Naive B cell (primary cell): ENCODE measurements at regions not wholly inside any gene's neighbourhood (a gene's known extent, or its start where the extent isn't known, plus 50 kb on each side); places are given as distances from the start of the nearest gene placed in this dataset.
"Not testable (repeated sequence)": the region's sequence is repeated elsewhere in the genome, so short reads cannot be mapped to it uniquely, and the experiment has no call there.

Experiments
- ATAC-seq, 2 donors: fragments of 150-1000 bp; cut with Tn5 transposase; 2 replicates each; pipeline ENCODE4 v1.10.0; 2021; ENCODE audit warnings: low read depth in 2 of 2, mild to moderate bottlenecking in 2 of 2, moderate library complexity in 2 of 2
- DNase-seq: peaks from one replicate; pipeline ENCODE4 v3.0.0; 2022
- H3K27ac Mint-ChIP-seq, 6 donors: one replicate each; pipeline ENCODE4 v1.8.0; 2020 to 2022; ENCODE audit warnings: mild to moderate bottlenecking in 6 of 6, mixed read lengths in 6 of 6, moderate library complexity in 5 of 6, inconsistent platforms in 2 of 6
- H3K27me3 Mint-ChIP-seq, 3 donors: one replicate each; pipeline ENCODE4 v1.8.0; 2021 to 2022; ENCODE audit warnings: mixed read lengths in 3 of 3, mild to moderate bottlenecking in 1 of 3
- H3K36me3 Mint-ChIP-seq, 2 donors: one replicate each; pipeline ENCODE4 v1.8.0; 2020 to 2022; ENCODE audit warnings: mixed read lengths in 2 of 2, inconsistent platforms in 1 of 2, mild to moderate bottlenecking in 1 of 2
- H3K4me1 Mint-ChIP-seq, 3 donors: one replicate each; pipeline ENCODE4 v1.8.0; 2020 to 2022; ENCODE audit warnings: mixed read lengths in 3 of 3, inconsistent platforms in 1 of 3, mild to moderate bottlenecking in 1 of 3, moderate library complexity in 1 of 3
- H3K4me3 Mint-ChIP-seq, 8 donors: one replicate each; pipeline ENCODE4 v1.8.0; 2020 to 2022; ENCODE audit warnings: mild to moderate bottlenecking in 8 of 8, mixed read lengths in 8 of 8, moderate library complexity in 8 of 8, inconsistent platforms in 2 of 8
- H3K9me3 Mint-ChIP-seq, 7 donors: one replicate each; pipeline ENCODE4 v1.8.0; 2020 to 2022; ENCODE audit warnings: mixed read lengths in 7 of 7, mild to moderate bottlenecking in 5 of 7, inconsistent platforms in 2 of 7, moderate library complexity in 1 of 7

DNA sequence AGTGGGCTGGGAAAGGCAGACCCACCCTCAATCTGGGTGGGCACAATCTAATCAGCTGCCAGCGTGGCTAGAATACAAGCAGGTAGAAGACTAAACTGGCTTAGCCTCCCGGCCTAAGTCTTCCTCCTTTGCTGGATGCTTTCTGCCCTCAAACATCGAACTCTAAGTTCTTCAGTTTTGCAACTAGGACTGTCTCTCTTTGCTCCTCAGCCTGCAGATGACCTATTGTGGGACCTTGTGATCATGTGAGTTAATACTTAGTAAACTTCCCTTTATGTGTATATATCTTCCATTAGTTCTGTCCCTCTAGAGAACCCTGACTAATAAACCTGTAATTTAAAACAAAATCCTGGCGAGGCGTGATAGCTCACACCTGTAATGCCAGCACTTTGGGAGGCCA lies 51.8 kb upstream of the SLC39A8 start:
- H3K27me3 Mint-ChIP-seq, DNase-seq, H3K36me3 Mint-ChIP-seq, ATAC-seq, H3K4me3 Mint-ChIP-seq, H3K27ac Mint-ChIP-seq, H3K9me3 Mint-ChIP-seq, H3K4me1 Mint-ChIP-seq: not testable (repeated sequence)

DNA sequence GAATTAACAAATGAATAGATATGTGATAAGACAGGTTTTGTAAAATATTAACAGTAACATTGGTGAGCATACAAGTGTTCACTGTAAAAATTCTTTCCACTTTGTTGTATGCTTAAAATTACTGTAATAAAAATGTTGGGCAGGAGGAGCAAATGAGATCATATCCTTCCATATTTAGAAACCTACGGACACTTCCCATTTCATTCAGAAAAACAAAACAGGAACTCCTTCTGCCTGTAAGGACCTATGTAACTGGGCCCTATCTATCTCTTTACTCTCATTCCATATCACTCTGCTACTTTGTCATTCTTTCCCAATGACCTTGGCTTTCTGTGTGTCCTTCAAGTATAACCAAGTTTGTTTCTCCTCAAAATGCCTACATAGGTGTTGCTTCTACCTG lies 53.7 kb upstream of the SLC39A8 start:
- Mint-ChIP-seq H3K27ac (no peak overlapping the region), H3K27me3 (no peaks in the 10 kb centered on the region), H3K9me3 (no peaks in the 10 kb centered on the region), H3K4me1 (no peaks in the 10 kb centered on the region), H3K4me3 (no peak overlapping the region), H3K36me3 (no peaks in the 10 kb centered on the region)
- ATAC-seq (no peak), DNase-seq (no peak)

DNA sequence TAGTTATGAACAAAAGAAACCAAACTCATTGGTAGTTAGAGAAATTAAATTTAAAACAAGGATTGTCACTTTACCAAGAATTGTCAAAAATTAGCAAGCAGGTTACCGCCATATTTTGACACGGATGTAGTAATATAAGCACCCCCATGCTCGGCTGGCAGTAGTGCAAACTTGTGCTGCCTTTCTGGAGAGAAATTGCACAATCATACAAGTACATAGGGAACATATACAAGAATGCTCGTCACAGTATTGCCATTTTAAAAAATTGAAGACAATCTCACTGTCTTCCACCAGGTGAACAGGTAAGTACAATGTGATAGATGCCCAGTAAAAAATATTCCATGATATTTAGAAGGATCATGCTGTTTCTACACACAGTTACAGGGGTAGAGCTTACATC lies 55.6 kb upstream of the SLC39A8 start:
- no peaks in the 10 kb centered on the region for H3K27me3 Mint-ChIP-seq
- no peaks in the 10 kb centered on the region for H3K9me3 Mint-ChIP-seq
- H3K4me1 Mint-ChIP-seq, result no peaks in the 10 kb centered on the region
- H3K27ac Mint-ChIP-seq, result peak overlapping the region in 1 of 6 donors; percentile 5
- H3K36me3 Mint-ChIP-seq, result no peaks in the 10 kb centered on the region
- ATAC-seq (no peak), DNase-seq (no peak)
- no peak overlapping the region for H3K4me3 Mint-ChIP-seq

DNA sequence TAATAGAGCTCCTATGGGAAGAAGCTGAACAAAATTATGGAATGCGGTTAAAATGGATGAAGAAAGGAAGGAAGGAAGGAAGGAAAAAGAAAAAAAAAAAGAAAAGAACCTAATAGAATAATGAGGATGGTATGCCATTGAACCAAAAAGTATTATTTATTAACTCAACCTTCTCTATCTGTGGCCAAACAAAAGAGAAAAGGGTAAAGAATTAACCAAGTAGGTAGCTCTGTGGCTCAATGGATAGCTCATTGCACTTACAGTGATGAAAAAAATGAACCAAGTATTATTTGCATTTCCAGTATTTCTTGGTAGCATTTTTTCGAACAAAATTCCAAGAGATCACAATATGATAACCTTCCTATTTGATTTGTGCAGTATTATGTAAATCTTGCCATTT lies 56.9 kb upstream of the SLC39A8 start:
- ATAC-seq (no peak), DNase-seq (no peak)
- H3K4me1 Mint-ChIP-seq, result no peaks in the 10 kb centered on the region
- H3K9me3 Mint-ChIP-seq, result no peaks in the 10 kb centered on the region
- H3K36me3 Mint-ChIP-seq, result no peaks in the 10 kb centered on the region
- H3K27me3 Mint-ChIP-seq, result no peaks in the 10 kb centered on the region
- H3K27ac Mint-ChIP-seq, result no peak overlapping the region
- H3K4me3 Mint-ChIP-seq, result no peak overlapping the region

DNA sequence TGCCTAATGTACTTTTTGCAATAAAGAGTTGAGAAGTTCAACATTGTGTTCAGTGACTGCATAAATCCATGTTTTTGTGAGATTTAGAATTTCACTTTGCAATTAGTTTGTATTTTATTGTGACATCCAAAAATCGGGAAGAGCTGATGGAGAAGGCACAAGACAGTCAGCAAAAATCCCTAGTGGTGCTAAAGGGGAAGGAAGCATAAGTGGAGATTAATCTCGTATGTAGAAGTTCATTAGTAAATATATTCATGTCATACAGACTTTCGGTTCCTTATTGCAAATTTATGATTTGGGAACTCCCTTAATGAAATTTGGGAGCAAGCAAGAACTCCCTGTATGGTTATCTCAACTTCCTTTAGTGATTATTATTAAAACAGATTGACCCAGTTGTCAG lies 57.8 kb upstream of the SLC39A8 start:
- Mint-ChIP-seq H3K4me1 (no peaks in the 10 kb centered on the region), H3K4me3 (no peak overlapping the region), H3K9me3 (no peaks in the 10 kb centered on the region), H3K27ac (no peak overlapping the region), H3K36me3 (no peaks in the 10 kb centered on the region), H3K27me3 (no peaks in the 10 kb centered on the region)
- DNase-seq, result no peak
- ATAC-seq, result peak; percentile 21 to 25

DNA sequence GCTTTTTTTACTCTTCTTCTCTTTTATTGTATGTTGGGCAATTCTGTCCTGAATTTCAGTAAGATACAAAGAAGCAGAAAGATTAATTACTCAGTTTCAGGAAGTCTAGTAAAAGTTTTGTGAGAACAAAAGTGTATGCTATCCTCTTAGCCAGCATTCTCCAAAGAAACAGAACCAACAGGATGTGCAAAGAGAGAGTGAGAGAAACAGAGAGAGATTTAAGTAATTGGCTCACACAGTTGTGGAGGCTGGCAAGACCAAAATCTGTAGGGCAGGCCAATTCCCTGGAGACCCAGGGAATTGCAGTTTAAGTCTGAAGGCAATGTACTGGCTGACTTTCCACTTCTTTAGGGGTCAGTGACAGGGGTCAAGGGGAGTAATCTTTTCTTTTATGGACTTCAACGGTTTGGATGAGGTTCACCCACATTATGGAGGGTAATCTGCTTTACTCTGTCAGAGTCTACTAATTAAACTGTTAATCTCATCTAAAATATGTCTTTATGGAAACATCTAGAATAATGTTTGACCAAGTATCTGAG lies 59.2 kb upstream of the SLC39A8 start:
- Mint-ChIP-seq H3K4me3 (no peak overlapping the region), H3K27me3 (no peaks in the 10 kb centered on the region), H3K9me3 (no peaks in the 10 kb centered on the region), H3K4me1 (no peaks in the 10 kb centered on the region), H3K36me3 (no peaks in the 10 kb centered on the region), H3K27ac (no peak overlapping the region)
- DNase-seq (no peak), ATAC-seq (no peak)

DNA sequence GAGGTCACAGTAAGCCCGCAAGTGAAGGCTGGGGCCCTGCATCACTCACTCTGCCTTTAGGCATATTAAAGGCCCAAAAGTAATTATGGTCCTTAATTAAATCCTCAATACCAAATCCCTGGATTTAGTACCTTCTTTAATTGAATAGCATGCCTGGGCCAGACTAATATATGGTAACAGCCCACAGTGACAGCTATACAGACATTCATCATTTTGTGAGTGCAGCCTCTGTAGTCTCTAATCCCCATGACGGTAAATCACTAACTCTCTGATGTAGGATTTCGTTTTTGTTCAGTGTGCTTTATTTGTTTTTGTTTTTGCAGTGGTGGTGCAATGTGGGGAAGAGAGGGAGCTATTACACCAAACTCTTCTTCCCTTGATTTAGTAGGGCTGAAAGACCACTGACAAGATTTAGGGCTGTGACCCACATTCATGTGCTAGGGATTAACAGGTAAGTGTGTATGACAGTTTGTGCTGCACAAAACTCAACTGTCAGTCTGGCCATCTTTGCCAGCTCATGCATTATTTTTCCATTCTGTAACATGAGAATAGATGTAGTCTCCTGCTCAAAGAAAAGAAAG lies 60.6 kb upstream of the SLC39A8 start:
- H3K4me3 Mint-ChIP-seq, result no peak overlapping the region
- no peak overlapping the region for H3K27ac Mint-ChIP-seq
- H3K36me3 Mint-ChIP-seq, result no peaks in the 10 kb centered on the region
- ATAC-seq (no peak), DNase-seq (no peak)
- no peaks in the 10 kb centered on the region for H3K27me3 Mint-ChIP-seq
- H3K4me1 Mint-ChIP-seq, result no peaks in the 10 kb centered on the region
- no peaks in the 10 kb centered on the region for H3K9me3 Mint-ChIP-seq

DNA sequence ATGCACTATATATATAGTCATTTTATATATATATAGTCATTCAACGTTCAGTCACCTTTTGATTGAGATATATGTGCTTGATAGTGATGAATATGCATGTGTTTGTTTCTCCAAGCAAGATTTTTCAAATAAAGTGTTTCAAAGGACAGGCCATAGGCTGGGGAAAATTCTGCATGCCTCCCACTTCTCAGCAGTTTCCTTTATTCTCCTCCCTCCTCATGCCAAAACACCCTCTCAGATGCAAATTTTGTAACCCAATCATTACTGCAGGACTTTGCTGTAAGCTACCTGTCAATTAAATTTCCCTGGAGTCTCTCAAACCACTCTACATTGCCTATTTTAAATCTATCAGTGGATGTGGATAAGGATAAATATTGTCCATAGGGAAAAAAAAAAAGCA lies 65.6 kb upstream of the SLC39A8 start:
- H3K36me3 Mint-ChIP-seq, H3K4me3 Mint-ChIP-seq, H3K9me3 Mint-ChIP-seq, H3K27me3 Mint-ChIP-seq, H3K27ac Mint-ChIP-seq, H3K4me1 Mint-ChIP-seq, DNase-seq, ATAC-seq: not testable (repeated sequence)

DNA sequence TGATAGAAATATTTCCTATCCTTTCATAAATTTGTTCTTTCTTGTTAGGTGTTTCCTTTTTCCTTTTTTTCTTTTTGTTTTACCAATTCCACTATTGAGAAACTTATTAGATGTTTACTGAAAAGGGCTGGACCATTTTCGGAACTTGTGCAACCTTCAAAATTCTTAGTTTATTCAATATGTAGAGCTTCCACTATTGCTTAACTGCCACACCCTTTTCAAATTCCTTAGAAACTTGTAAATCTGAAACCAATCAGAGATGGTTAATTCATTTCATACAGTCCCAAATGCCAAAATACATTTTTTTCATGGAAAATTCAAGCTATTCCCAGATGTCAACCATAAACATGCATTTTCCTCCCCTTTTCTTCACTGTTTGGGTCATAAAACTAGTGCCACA lies 66.1 kb upstream of the SLC39A8 start:
- Mint-ChIP-seq H3K9me3 (no peaks in the 10 kb centered on the region), H3K4me3 (no peak overlapping the region), H3K4me1 (no peaks in the 10 kb centered on the region), H3K27me3 (peaks cover 0 to 4% (median 0%) of the 10 kb centered on the region in 3 donors), H3K27ac (no peak overlapping the region), H3K36me3 (no peaks in the 10 kb centered on the region)
- ATAC-seq, result no peak
- no peak for DNase-seq

DNA sequence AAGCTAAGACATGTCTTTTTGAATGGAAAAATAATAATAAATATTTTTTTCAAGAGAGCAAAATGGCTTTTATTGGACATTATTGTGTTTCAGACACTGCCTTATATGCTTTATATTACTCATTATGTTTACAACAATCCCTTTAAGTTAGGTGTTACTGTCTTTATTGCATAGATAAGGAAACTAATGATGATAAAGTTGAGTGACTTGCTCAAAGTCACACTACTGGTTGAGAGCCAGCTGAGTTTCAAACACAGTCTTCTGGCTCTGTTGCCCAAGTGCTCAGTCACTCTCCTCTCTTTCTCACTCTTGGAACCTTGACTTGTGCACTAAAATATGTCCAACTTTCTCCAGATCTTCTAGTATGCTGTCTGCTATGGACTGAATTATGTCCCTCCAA lies 71.5 kb upstream of the SLC39A8 start:
- no peaks in the 10 kb centered on the region for H3K9me3 Mint-ChIP-seq
- H3K27ac Mint-ChIP-seq, result no peak overlapping the region
- no peak overlapping the region for H3K4me3 Mint-ChIP-seq
- DNase-seq, result no peak
- ATAC-seq, result no peak
- H3K4me1 Mint-ChIP-seq, result no peaks in the 10 kb centered on the region
- H3K36me3 Mint-ChIP-seq, result no peaks in the 10 kb centered on the region
- peaks cover 0 to 4% (median 0%) of the 10 kb centered on the region in 3 donors for H3K27me3 Mint-ChIP-seq

DNA sequence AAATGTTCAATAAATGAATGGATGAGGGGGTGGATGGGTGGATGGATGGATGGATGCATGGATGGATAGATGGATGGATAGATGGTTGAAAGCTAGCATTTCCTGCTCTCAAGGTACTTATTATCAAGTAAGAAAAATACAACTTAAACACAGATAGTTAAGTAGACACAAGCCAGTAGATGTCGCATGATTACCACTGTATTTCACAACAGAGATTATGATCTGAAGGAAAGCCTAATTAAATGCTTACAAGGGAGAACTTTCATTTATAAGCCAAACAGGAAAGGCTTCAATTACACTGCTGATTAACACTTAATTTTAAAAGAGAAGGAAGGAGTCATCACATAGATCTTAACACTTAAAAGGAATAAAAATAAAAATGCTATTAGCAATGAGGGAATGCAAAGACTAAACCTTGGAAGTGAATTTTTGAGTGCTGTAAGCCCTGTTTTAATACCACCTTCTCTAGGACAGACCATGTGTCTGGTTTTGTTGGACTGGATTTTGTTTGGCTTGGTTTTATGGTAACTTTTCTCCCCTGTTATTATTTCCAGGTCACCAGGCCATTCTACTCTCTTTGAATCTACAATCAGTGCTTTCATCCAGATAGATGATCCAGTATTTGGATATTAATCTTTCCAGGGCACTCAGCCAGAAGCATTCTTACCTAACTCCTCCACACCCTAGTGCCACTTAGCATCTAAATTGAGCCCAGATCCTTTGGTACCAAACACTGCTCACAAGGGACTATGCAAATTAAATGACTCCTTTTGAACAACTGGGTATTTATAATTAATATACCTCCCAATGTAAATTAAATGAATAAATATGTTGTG lies 75.5 kb upstream of the SLC39A8 start:
- Mint-ChIP-seq H3K36me3 (peaks cover 4 to 10% of the 10 kb centered on the region in 2 donors), H3K4me1 (no peaks in the 10 kb centered on the region), H3K27me3 (no peaks in the 10 kb centered on the region), H3K27ac (no peak overlapping the region), H3K9me3 (peaks cover 0 to 8% (median 5%) of the 10 kb centered on the region in 7 donors), H3K4me3 (no peak overlapping the region)
- no peak for ATAC-seq
- DNase-seq, result no peak

DNA sequence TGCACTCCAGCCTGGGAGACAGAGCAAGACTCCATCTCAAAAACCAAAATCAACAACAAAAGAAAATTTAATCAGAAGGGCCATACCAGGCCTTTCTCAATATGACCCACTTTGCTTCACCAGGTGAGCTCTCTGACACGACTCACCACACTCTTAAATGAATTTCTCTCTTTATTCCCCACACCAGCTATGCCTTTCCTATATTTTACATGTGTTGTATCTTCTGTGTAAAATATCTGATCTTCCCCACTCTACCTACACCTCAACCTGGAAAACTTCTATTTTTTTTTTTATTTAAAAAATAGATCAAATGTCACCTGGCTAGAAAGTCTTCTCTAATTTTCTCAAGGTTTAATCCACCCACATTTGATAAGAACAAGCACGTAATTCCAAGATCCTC lies 77.6 kb upstream of the SLC39A8 start:
- H3K27me3 Mint-ChIP-seq, result no peaks in the 10 kb centered on the region
- no peak overlapping the region for H3K4me3 Mint-ChIP-seq
- H3K27ac Mint-ChIP-seq, result no peak overlapping the region
- H3K4me1 Mint-ChIP-seq, result no peaks in the 10 kb centered on the region
- DNase-seq (no peak), ATAC-seq (no peak)
- peaks cover 4 to 10% of the 10 kb centered on the region in 2 donors for H3K36me3 Mint-ChIP-seq
- peaks cover 0 to 8% (median 5%) of the 10 kb centered on the region in 7 donors for H3K9me3 Mint-ChIP-seq

DNA sequence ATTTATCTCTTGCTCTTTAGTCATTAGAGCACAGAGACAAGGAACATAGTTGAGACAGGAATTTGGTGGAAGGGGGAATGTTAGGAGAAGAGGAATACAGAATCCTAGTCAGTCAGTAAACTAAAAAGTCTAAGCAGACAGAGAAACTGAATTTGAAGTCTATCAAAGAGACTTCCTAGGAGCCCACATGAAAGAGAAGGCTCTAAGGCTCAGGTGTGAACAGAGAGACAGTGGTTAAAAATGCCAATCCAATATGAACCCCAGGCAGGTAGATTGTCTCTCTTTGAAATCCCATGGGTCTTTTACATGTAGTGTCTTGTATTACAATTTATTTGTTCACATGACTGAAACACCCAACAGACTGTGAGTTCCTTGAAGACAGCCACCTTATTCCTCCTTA lies 77.8 kb upstream of the NFKB1 start:
- peaks cover 0 to 8% (median 5%) of the 10 kb centered on the region in 7 donors for H3K9me3 Mint-ChIP-seq
- no peak overlapping the region for H3K4me3 Mint-ChIP-seq
- ATAC-seq (no peak), DNase-seq (no peak)
- H3K4me1 Mint-ChIP-seq, result no peaks in the 10 kb centered on the region
- H3K27me3 Mint-ChIP-seq, result no peaks in the 10 kb centered on the region
- H3K27ac Mint-ChIP-seq, result no peak overlapping the region
- H3K36me3 Mint-ChIP-seq, result peaks cover 4 to 10% of the 10 kb centered on the region in 2 donors

DNA sequence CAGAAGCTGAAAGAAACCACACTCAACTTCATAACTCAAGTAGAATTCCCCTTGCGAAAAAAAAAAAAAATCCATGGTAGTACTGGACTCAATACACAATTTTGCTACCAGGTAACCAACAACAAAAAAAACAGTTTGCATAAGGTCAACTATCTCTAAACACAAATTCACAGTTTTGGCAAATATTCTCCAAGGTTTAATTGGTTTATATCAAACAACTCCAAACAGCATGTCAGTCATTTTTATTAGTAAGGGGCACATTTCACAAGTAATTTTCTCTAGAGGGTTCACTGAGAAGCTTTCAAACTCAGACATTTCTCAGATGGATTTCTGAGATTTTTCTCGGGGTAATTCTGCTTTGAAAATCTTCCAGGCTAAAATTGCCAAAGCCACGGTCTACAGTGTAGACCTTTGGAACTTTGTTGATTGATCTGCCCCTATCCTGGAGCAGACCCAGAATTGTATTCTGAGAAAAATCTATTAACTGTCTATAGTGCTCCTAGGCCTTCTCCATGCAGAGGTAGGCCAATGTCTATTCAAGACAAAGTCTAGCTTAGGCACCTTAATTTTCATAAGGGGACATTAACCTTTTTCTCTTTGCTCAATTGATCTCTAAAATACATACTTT lies 73.7 kb upstream of the NFKB1 start:
- Mint-ChIP-seq H3K9me3 (peaks cover 0 to 8% (median 5%) of the 10 kb centered on the region in 7 donors), H3K36me3 (peaks cover 4 to 9% of the 10 kb centered on the region in 2 donors), H3K4me1 (peaks cover 0 to 8% (median 0%) of the 10 kb centered on the region in 3 donors), H3K27me3 (no peaks in the 10 kb centered on the region), H3K4me3 (peak overlapping the region in 1 of 8 donors; percentile 25), H3K27ac (no peak overlapping the region)
- ATAC-seq (no peak), DNase-seq (no peak)
